Right cardiac atrium (tissue), 5 donors: ENCODE measurements at regions not wholly inside any gene's neighbourhood (a gene's known extent, or its start where the extent isn't known, plus 50 kb on each side); places are given as distances from the start of the nearest gene placed in this dataset.

Experiments
- ATAC-seq, 2 donors: fragments of 200-7000 bp; cut with Tn5 transposase; one replicate each; pipeline versions ENCODE4 v1.8.0 to v1.9.1; 2020; ENCODE audit warnings: moderate library complexity in 2 of 2, mild to moderate bottlenecking in 1 of 2
- DNase-seq, 3 donors: peaks; one replicate each; pipeline ENCODE4 v3.0.0-alpha.2; 2020
- H3K27ac ChIP-seq: one replicate; pipeline ENCODE4 v1.5.1; 2013; ENCODE audit warnings: mild to moderate bottlenecking, low read length, control low read depth, moderate library complexity
- H3K27me3 ChIP-seq: one replicate; pipeline ENCODE4 v1.6.1; 2013; ENCODE audit not compliant: control insufficient read depth, insufficient read depth
- H3K4me1 ChIP-seq: one replicate; pipeline ENCODE4 v1.6.1; 2013; ENCODE audit warnings: low read length; ENCODE audit not compliant: control insufficient read depth, insufficient read depth
- H3K4me3 ChIP-seq: one replicate; pipeline ENCODE4 v1.5.1; 2013; ENCODE audit warnings: low read length, control low read depth
- H3K9me3 ChIP-seq: one replicate; pipeline ENCODE4 v1.6.1; 2013; ENCODE audit warnings: low read length; ENCODE audit not compliant: control insufficient read depth
- WGBS: extraction: QIAGEN DNeasy Blood & Tissue Kit; methylation state at CpG from one replicate; pipeline ENCODE4 v1.1.7; 2013; 5-methylcytosine and 5-hydroxymethylcytosine counted together
- intact Hi-C, 4 donors: fragments of 100-400 bp; cut with DNase I; formaldehyde crosslinking; loops; one replicate each; pipeline versions ENCODE4 v1.11.0 to v1.14.0; 2022 to 2023
- donor health status: healthy with polysubstance abuse.
- donor health status: DM: no; HTN: yes; CAD: no.
- donor health status: DM: no; HTN: no; CAD: no.
- donor health status: DM: no; HTN: yes; CAD: no; lungs with severe emphysema.
- donor health status: DM: yes; HTN: yes; CAD: no.

GRCh38 chr6:134520181-134521115 is 202.5 kb upstream of the SGK1 start:
- H3K9me3 ChIP-seq = no peaks in the 10 kb centered on the region

GRCh38 chr6:134519465-134519864 is 201.6 kb upstream of the SGK1 start:
- Histone ChIP-seq H3K9me3 (no peaks in the 10 kb centered on the region), H3K4me1 (peaks cover 5% of the 10 kb centered on the region), H3K4me3 (no peak overlapping the region), H3K27ac (no peak overlapping the region), H3K27me3 (no peaks in the 10 kb centered on the region)
- WGBS = 37% methylated on average over 4 of the region's 4 CpGs
- intact Hi-C loops = loop anchor here in 1 of 4 donors (10.0 kb wide), 1 partner anchor 345 kb away; no protein-coding TSS in a partner anchor
- DNase-seq = peak; percentile 47 to 71 (median 69)
- ATAC-seq = peak in 1 of 2 donors; percentile 43

More at GRCh38 chr6:134520181-134521115, 202.5 kb upstream of the SGK1 start:
- no peak for DNase-seq
- 76% methylated on average over 12 of the region's 12 CpGs for WGBS
- intact Hi-C loops = no loop called here
- peak in 1 of 2 donors; percentile 11 for ATAC-seq
- H3K4me3 ChIP-seq = no peak overlapping the region
- peaks cover 5% of the 10 kb centered on the region for H3K4me1 ChIP-seq
- no peaks in the 10 kb centered on the region for H3K27me3 ChIP-seq
- peak overlapping the region; percentile 53 for H3K27ac ChIP-seq

- peak in 1 of 3 donors; percentile 50 for DNase-seq
- H3K4me3 ChIP-seq = no peak overlapping the region
Observed at GRCh38 chr6:134517868-134518267, 200.0 kb upstream of the SGK1 start.

GRCh38 chr6:134517145-134517658 is 199.3 kb upstream of the SGK1 start:
- Histone ChIP-seq H3K4me3 (no peak overlapping the region), H3K9me3 (no peaks in the 10 kb centered on the region), H3K4me1 (peaks cover 5% of the 10 kb centered on the region), H3K27ac (peak overlapping the region; percentile 94), H3K27me3 (no peaks in the 10 kb centered on the region)
- ATAC-seq = peak; percentile 95
- intact Hi-C loops = loop anchor here in 1 of 4 donors (10.0 kb wide), 1 partner anchor 342 kb away; no protein-coding TSS in a partner anchor
- 9% methylated on average over 9 of the region's 9 CpGs for WGBS
- peak; percentile 85 to 92 (median 90) for DNase-seq

More at GRCh38 chr6:134517868-134518267, 200.0 kb upstream of the SGK1 start:
- Histone ChIP-seq H3K27me3 (no peaks in the 10 kb centered on the region), H3K27ac (peak overlapping the region; percentile 94), H3K4me1 (peaks cover 5% of the 10 kb centered on the region), H3K9me3 (no peaks in the 10 kb centered on the region)
- WGBS = 23% methylated on average over 5 of the region's 5 CpGs
- intact Hi-C loops = loop anchor here in 1 of 4 donors (10.0 kb wide), 1 partner anchor 343 kb away; no protein-coding TSS in a partner anchor
- no peak for ATAC-seq

- intact Hi-C loops = loop anchor here in 1 of 4 donors (10.0 kb wide), 1 partner anchor 342 kb away; no protein-coding TSS in a partner anchor
- Histone ChIP-seq H3K27ac (no peak overlapping the region), H3K27me3 (no peaks in the 10 kb centered on the region), H3K4me3 (no peak overlapping the region), H3K9me3 (no peaks in the 10 kb centered on the region), H3K4me1 (peaks cover 5% of the 10 kb centered on the region)
- 44% methylated on average over 3 of the region's 3 CpGs for WGBS
- DNase-seq (no peak), ATAC-seq (no peak)
Observed at GRCh38 chr6:134516582-134516981, 198.7 kb upstream of the SGK1 start.

GRCh38 chr6:134515986-134516385 is 198.1 kb upstream of the SGK1 start:
- ATAC-seq = no peak
- H3K4me3 ChIP-seq = no peak overlapping the region
- no peak for DNase-seq
- H3K4me1 ChIP-seq = peaks cover 5% of the 10 kb centered on the region
- WGBS = 37% methylated on average over 2 of the region's 2 CpGs
- intact Hi-C loops = loop anchor here in 1 of 4 donors (10.0 kb wide), 1 partner anchor 341 kb away; no protein-coding TSS in a partner anchor
- H3K27me3 ChIP-seq = no peaks in the 10 kb centered on the region
- H3K27ac ChIP-seq = no peak overlapping the region
- H3K9me3 ChIP-seq = no peaks in the 10 kb centered on the region

- peaks cover 5% of the 10 kb centered on the region for H3K4me1 ChIP-seq
- H3K9me3 ChIP-seq = no peaks in the 10 kb centered on the region
- H3K27me3 ChIP-seq = no peaks in the 10 kb centered on the region
- peak; percentile 47 to 70 for ATAC-seq
- intact Hi-C loops = loop anchor here in 1 of 4 donors (10.0 kb wide), 1 partner anchor 338 kb away; no protein-coding TSS in a partner anchor
- peak; percentile 57 to 85 (median 83) for DNase-seq
- WGBS = 35% methylated on average over 2 of the region's 2 CpGs
- no peak overlapping the region for H3K4me3 ChIP-seq
- H3K27ac ChIP-seq = no peak overlapping the region
Observed at GRCh38 chr6:134512981-134513391, 195.1 kb upstream of the SGK1 start.

- no peaks in the 10 kb centered on the region for H3K27me3 ChIP-seq
- no peak for ATAC-seq
- no peak for DNase-seq
- H3K4me3 ChIP-seq = no peak overlapping the region
- no peak overlapping the region for H3K27ac ChIP-seq
- no peaks in the 10 kb centered on the region for H3K9me3 ChIP-seq
- intact Hi-C loops = loop anchor here in 1 of 4 donors (10.0 kb wide), 1 partner anchor 337 kb away; no protein-coding TSS in a partner anchor
- 94% methylated on average over 7 of the region's 7 CpGs for WGBS
- peaks cover 2% of the 10 kb centered on the region for H3K4me1 ChIP-seq
Observed at GRCh38 chr6:134511984-134512683, 194.2 kb upstream of the SGK1 start.

- DNase-seq (no peak), ATAC-seq (peak; percentile 55 to 61)
- Histone ChIP-seq H3K27ac (no peak overlapping the region), H3K9me3 (no peaks in the 10 kb centered on the region), H3K4me3 (no peak overlapping the region), H3K4me1 (no peaks in the 10 kb centered on the region), H3K27me3 (no peaks in the 10 kb centered on the region)
- intact Hi-C loops = loop anchor here in 1 of 4 donors (10.0 kb wide), 1 partner anchor 336 kb away; no protein-coding TSS in a partner anchor
- WGBS = 61% methylated on average over 3 of the region's 3 CpGs
Observed at GRCh38 chr6:134510920-134511319, 193.0 kb upstream of the SGK1 start.

- H3K4me3 ChIP-seq = no peak overlapping the region
- no peak overlapping the region for H3K27ac ChIP-seq
- ATAC-seq (no peak), DNase-seq (no peak)
- no peaks in the 10 kb centered on the region for H3K4me1 ChIP-seq
- 85% methylated on average over 4 of the region's 4 CpGs for WGBS
- no peaks in the 10 kb centered on the region for H3K9me3 ChIP-seq
- H3K27me3 ChIP-seq = no peaks in the 10 kb centered on the region
- intact Hi-C loops = loop anchor here in 1 of 4 donors (10.0 kb wide), 1 partner anchor 335 kb away; no protein-coding TSS in a partner anchor
Observed at GRCh38 chr6:134510142-134510541, 192.2 kb upstream of the SGK1 start.
